ENCODE measurements at regions not wholly inside any gene's neighbourhood (a gene's known extent, or its start where the extent isn't known, plus 50 kb on each side); places are given as distances from the start of the nearest gene placed in this dataset.

DNA sequence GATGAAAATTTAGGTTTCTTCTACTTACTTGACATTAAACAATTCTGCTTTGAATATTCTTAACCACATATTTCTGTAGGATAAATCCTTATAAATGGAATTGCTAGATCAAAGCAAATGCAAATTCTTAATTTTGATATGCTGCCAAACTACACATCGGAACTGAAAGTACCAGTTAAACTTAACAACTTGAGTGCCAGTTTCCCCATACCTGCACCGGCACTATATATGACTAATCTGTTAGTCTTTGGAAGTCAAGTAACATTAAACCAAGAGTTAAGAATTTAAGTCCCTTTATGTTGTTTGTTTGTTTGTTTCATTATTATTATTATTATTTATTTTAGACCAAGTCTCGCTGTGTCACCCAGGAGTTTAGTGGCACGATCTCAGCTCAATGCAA, 103.9 kb upstream of the AKAP13 start:
- intact Hi-C loops (cut with micrococcal nuclease; ENCODE audit: unreplicated experiment), result no loop called here
- Histone ChIP-seq H3K4me1 (ENCODE audit: control insufficient read depth, insufficient read depth, low read length) (peaks cover 3% of the 10 kb centered on the region; the same call in 1 of the 2 replicates), H3K27ac (ENCODE audit: control insufficient read depth, insufficient read depth) (no peak overlapping the region), H3K9me3 (replicated peaks; ENCODE audit: control insufficient read depth, insufficient read depth, low read length) (no peaks in the 10 kb centered on the region), H3K4me3 (no peak overlapping the region), H3K27me3 (replicated peaks in 1 of 2; ENCODE audit: control insufficient read depth in 2 of 2, insufficient read depth in 2 of 2, low read length in 1 of 2) (no peaks in the 10 kb centered on the region), H3K4me2 (ENCODE audit: control insufficient read depth, insufficient read depth) (no peak overlapping the region), H2AFZ (ENCODE audit: control insufficient read depth, low read depth, low read length) (no peak overlapping the region), H3K79me2 (ENCODE audit: control insufficient read depth, insufficient read depth, low read length) (no peaks in the 10 kb centered on the region), H3K36me3 (ENCODE audit: control insufficient read depth in 2 of 2, insufficient read depth in 2 of 2, low read length in 1 of 2) (no peaks in the 10 kb centered on the region), H3K9ac (ENCODE audit: control insufficient read depth, insufficient read depth, low read length) (no peak overlapping the region), H4K20me1 (ENCODE audit: control insufficient read depth, insufficient read depth) (no peaks in the 10 kb centered on the region)
- WGBS (ENCODE audit: insufficient coverage, insufficient replicate concordance, low lambda C conversion rate, missing lambda C conversion rate), result 77% methylated on average over 4 of the region's 4 CpGs
- RAD21 ChIA-PET (ENCODE audit: unreplicated experiment), result no interaction called here
- CTCF ChIA-PET, result no interaction called here
- SMC1A ChIA-PET (ENCODE audit: uncharacterized antibody, unreplicated experiment), result no interaction called here
- in situ Hi-C loops (cut with MboI), result no loop called here
- ATAC-seq (no peak), DNase-seq (ENCODE audit: low read depth, low spot score) (no peak), FAIRE-seq (no peak)
- BruUV-seq (replicated peaks), result no TSS peak
- POLR2A ChIA-PET, result no interaction called here
- TF ChIP-seq, protein P1, sequence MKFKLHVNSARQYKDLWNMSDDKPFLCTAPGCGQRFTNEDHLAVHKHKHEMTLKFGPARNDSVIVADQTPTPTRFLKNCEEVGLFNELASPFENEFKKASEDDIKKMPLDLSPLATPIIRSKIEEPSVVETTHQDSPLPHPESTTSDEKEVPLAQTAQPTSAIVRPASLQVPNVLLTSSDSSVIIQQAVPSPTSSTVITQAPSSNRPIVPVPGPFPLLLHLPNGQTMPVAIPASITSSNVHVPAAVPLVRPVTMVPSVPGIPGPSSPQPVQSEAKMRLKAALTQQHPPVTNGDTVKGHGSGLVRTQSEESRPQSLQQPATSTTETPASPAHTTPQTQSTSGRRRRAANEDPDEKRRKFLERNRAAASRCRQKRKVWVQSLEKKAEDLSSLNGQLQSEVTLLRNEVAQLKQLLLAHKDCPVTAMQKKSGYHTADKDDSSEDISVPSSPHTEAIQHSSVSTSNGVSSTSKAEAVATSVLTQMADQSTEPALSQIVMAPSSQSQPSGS (IDR thresholded peaks at IDR 0.05; ENCODE audit: low read length), result no peak
- TF ChIP-seq, protein P2, sequence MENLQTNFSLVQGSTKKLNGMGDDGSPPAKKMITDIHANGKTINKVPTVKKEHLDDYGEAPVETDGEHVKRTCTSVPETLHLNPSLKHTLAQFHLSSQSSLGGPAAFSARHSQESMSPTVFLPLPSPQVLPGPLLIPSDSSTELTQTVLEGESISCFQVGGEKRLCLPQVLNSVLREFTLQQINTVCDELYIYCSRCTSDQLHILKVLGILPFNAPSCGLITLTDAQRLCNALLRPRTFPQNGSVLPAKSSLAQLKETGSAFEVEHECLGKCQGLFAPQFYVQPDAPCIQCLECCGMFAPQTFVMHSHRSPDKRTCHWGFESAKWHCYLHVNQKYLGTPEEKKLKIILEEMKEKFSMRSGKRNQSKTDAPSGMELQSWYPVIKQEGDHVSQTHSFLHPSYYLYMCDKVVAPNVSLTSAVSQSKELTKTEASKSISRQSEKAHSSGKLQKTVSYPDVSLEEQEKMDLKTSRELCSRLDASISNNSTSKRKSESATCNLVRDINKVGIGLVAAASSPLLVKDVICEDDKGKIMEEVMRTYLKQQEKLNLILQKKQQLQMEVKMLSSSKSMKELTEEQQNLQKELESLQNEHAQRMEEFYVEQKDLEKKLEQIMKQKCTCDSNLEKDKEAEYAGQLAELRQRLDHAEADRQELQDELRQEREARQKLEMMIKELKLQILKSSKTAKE (IDR thresholded peaks at IDR 0.05; ENCODE audit: low read depth, poor library complexity, severe bottlenecking), result no peak
- TF ChIP-seq NR2C1 (IDR thresholded peaks at IDR 0.05), result no peak
- TF ChIP-seq, protein P3, sequence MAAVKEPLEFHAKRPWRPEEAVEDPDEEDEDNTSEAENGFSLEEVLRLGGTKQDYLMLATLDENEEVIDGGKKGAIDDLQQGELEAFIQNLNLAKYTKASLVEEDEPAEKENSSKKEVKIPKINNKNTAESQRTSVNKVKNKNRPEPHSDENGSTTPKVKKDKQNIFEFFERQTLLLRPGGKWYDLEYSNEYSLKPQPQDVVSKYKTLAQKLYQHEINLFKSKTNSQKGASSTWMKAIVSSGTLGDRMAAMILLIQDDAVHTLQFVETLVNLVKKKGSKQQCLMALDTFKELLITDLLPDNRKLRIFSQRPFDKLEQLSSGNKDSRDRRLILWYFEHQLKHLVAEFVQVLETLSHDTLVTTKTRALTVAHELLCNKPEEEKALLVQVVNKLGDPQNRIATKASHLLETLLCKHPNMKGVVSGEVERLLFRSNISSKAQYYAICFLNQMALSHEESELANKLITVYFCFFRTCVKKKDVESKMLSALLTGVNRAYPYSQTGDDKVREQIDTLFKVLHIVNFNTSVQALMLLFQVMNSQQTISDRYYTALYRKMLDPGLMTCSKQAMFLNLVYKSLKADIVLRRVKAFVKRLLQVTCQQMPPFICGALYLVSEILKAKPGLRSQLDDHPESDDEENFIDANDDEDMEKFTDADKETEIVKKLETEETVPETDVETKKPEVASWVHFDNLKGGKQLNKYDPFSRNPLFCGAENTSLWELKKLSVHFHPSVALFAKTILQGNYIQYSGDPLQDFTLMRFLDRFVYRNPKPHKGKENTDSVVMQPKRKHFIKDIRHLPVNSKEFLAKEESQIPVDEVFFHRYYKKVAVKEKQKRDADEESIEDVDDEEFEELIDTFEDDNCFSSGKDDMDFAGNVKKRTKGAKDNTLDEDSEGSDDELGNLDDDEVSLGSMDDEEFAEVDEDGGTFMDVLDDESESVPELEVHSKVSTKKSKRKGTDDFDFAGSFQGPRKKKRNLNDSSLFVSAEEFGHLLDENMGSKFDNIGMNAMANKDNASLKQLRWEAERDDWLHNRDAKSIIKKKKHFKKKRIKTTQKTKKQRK (IDR thresholded peaks at IDR 0.05; ENCODE audit: low read depth, low read length), result no peak
- TF ChIP-seq ZSCAN29 (IDR thresholded peaks at IDR 0.05), result no peak
- no peak for TF ChIP-seq TCF12 (IDR thresholded peaks at IDR 0.05; ENCODE audit: low read depth, low read length)
- TF ChIP-seq, protein P4, sequence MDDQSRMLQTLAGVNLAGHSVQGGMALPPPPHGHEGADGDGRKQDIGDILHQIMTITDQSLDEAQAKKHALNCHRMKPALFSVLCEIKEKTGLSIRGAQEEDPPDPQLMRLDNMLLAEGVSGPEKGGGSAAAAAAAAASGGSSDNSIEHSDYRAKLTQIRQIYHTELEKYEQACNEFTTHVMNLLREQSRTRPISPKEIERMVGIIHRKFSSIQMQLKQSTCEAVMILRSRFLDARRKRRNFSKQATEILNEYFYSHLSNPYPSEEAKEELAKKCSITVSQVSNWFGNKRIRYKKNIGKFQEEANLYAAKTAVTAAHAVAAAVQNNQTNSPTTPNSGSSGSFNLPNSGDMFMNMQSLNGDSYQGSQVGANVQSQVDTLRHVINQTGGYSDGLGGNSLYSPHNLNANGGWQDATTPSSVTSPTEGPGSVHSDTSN (IDR thresholded peaks at IDR 0.05; ENCODE audit: insufficient replicate concordance, low read depth, low read length), result no peak
- no peak for TF ChIP-seq CBFB (IDR thresholded peaks at IDR 0.05; ENCODE audit: low read depth)
- TF ChIP-seq SPI1 (IDR thresholded peaks at IDR 0.05; ENCODE audit: borderline replicate concordance, insufficient read depth, low read depth, low read length), result no peak
- no peak for TF ChIP-seq NRF1 (conservative IDR thresholded peaks at IDR 0.05; ENCODE audit: low read depth, low read length)
- TF ChIP-seq NR2C2 (IDR thresholded peaks at IDR 0.05; ENCODE audit: borderline replicate concordance, control insufficient read depth, insufficient read length, low read depth), result no peak
- TF ChIP-seq JUNB (IDR thresholded peaks at IDR 0.05), result no peak
- TF ChIP-seq NR2F1 (conservative IDR thresholded peaks at IDR 0.05), result no peak
- no peak for TF ChIP-seq POLR2AphosphoS2 (IDR thresholded peaks at IDR 0.05; ENCODE audit: low read depth, low read length)
- TF ChIP-seq ZNF217 (IDR thresholded peaks at IDR 0.05), result no peak
- TF ChIP-seq NFIC (IDR thresholded peaks at IDR 0.05; ENCODE audit: low read depth, low read length), result no peak
- TF ChIP-seq RAD21 (IDR thresholded peaks at IDR 0.05; ENCODE audit: insufficient read depth, low read depth, low read length), result no peak
- TF ChIP-seq SRF (IDR thresholded peaks at IDR 0.05; ENCODE audit: low read depth in 2 of 2, low read length in 2 of 2), result no peak

Data from GM12878 (cell line).